NCI-H2107 treated with DMSO at 0.1 percent for 48 hours (cell line): ENCODE measurements at regions not wholly inside any gene's neighbourhood (a gene's known extent, or its start where the extent isn't known, plus 50 kb on each side); places are given as distances from the start of the nearest gene placed in this dataset.

Source experiments
- DNase-seq: peaks from one replicate; lab custom pipeline; 2025; ENCODE audit not compliant: unreplicated experiment; lab: John Stamatoyannopoulos, UW

GRCh38 chr7:67807826-67808225 lies 811.2 kb downstream of the TYW1 start:
- no peak for DNase-seq

- no peak for DNase-seq
Measured at GRCh38 chr7:67809586-67809985, 813.0 kb downstream of the TYW1 start.

DNA sequence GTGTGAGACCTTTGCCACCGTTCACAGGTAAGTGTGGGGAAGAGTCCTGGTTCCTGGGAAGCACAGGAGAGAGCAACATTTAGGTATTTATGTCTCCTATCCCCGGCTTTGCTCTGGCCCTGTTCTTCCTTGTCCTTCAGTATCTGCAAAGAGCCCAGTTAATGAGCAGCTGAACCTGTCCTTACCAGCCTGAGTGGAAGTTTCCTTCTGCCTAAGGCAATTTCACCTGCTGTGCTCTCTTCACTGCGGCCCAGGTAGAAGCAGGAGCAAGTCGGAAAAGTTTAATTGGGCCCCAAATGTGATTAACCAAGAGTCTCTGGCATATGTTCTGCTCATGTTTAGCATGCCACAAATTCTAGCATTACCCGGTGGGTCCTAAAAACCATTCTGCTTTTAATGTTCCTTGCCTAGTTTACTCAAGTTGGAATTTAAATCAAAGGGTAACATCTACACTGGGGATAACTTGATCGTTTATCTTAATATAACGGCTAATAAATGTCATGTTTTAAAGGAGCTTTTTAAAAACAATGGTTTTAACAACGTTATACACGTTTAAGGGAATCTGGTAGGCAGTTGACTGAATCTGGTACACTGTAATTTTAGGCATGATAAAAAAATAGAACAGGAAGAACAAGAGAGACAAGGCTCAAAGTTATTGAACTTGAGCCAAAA lies 817.1 kb downstream of the TYW1 start:
- no peak for DNase-seq

DNA sequence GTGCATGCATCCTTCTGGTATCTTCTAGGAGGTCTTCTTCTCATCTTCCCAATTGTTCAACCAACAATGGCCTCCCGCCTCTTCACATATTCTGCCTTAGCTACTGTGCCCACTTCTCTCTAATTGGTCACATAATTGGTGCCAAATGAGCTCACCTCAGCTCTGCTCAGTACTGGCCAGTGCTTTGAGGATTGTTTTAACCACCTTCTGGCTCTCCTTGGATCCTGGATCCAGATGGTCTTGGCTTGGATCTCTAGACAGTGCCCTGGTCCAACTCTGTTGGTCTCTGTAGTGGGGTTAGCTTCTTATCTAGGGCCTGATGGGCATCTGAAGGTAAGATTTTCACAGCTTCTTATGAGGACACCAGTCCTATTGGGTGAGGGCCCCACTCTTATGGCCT lies 820.8 kb downstream of the TYW1 start:
- no peak for DNase-seq

DNA sequence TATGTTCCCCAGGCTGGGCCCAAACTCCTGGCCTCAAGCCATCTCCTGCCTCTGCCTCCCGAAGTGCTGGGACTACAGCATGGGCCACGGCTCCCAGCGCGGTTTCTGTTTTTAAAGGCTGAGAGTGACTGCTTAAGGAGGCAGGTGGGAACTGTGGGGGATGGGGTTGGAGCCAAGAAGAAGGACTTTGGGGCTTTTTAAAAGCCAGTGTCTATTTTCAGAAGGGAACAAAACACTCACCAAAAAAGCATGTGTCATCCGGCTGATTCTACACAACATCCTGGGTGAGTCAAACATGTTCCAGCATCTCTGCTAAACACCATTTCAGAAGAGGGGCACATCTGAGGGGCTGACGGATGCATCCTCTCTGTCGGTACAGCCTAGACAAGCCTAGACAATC lies 824.5 kb downstream of the TYW1 start:
- DNase-seq = no peak

DNA sequence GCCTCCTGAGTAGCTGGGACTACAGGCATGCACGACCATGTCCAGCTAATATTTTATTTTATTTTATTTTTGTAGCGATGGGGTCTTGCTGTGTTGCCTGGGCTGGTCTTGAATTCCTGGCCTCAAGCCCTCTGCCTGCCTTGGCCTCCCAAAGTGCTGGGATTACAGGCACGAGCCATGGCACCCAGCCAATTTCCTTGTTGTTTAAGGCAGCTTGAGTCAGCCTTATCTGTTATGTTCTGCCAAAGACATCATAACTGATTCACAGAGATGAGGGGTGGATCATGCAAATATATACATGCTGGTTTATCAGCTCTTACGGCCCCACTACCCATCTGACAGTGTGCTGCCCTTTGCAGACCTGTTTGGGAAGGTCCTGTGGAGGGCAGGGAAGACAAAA lies 826.7 kb downstream of the TYW1 start:
- no peak for DNase-seq

DNA sequence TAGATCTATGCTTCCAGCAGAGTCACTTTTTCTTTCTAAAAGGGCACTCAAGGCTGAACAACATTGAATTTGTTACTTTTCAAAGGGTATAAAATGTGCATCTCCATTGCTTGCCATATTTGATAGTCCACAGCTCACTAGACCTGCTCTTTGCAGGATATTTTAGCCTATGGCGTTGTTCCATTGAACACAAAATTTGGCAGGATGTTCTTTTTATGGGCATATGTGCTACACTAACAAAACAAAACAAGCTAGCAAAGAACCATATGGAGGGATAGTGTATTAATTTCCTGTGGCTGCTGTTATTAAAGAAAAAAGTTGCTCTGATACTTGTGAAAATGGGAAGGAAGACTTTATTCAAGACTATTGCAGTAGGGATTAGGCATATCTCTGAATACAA lies 828.7 kb downstream of the TYW1 start:
- no peak for DNase-seq

DNA sequence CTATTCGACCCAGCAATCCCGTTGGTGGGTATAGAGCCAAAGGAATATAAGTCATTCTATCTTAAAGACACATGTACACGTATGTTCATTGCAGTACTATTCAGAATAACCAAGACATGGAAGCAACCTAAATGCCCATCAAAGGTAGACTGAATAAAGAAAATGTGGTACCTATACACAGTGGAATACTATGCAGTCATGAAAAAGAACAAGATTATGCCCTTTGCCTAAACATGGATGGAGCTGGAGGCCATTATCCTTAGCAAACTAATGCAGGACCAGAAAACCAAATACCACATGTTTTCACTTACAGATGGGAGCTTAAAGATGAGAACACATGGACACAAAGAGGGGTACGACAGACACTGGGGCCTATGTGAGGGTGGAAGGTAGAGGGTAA lies 845.3 kb downstream of the TYW1 start:
- DNase-seq = no peak

- no peak for DNase-seq
Measured at GRCh38 chr7:67842571-67842970, 845.9 kb downstream of the TYW1 start.

- DNase-seq = no peak
Measured at GRCh38 chr7:67843001-67843565, 846.5 kb downstream of the TYW1 start.

- no peak for DNase-seq
Measured at GRCh38 chr7:67843615-67844014, 847.0 kb downstream of the TYW1 start.

DNA sequence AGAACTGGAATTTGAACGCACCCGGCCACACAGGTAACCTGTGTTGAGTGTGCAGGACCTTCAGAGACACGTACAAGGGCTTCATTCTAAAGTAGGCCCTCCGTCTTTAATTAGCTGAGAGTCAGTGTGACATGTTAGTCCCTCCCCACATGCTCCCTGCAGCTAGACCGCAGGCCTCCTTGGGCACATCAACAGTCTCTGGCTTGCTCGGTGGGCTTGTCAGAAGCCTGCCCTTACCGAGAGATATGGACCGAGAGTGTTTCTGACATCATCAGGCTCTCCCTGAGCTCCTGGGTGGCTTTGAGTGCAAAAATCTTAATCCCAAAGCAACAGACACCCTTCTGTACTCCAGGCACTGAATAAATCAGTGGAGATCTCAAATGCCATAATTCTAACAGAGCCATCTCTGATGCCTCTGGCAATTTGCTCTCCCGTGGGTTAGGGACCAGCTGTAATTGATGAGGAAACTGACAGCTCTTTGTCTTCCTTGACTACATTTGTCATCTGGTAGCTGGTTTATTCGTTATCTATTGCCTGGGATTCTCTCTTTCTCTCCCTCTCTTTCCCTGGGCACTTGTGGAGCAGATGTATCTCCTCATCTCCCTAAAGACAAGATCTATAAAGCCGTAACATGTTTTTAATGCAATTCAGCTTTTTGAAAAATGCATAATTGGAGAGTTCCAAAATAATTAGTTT lies 850.6 kb downstream of the TYW1 start:
- DNase-seq = no peak

GRCh38 chr7:67854221-67855178 lies 857.9 kb downstream of the TYW1 start:
- no peak for DNase-seq

GRCh38 chr7:67855322-67855721 lies 858.7 kb downstream of the TYW1 start:
- no peak for DNase-seq

DNA sequence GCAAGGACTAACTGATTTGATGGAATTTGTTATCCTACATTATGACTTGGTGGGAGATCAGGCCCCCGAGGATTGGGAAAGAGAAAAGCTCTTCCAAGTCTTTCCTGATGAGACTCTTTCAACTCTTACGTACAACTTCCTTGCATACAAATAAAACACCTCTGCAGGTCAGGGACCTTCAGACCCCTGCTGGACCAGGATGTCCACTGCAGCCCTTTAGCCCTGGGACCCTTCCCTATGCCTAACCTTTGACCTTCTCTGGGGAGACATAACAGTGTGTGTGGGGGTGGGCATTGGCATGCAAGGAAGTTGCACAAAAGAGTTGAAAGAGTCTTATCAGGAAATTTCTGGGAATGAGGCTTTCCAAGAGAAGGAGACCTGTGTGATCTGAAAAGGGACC lies 859.4 kb downstream of the TYW1 start:
- DNase-seq = no peak

- no peak for DNase-seq
Measured at GRCh38 chr7:67857698-67858097, 861.1 kb downstream of the TYW1 start.

DNA sequence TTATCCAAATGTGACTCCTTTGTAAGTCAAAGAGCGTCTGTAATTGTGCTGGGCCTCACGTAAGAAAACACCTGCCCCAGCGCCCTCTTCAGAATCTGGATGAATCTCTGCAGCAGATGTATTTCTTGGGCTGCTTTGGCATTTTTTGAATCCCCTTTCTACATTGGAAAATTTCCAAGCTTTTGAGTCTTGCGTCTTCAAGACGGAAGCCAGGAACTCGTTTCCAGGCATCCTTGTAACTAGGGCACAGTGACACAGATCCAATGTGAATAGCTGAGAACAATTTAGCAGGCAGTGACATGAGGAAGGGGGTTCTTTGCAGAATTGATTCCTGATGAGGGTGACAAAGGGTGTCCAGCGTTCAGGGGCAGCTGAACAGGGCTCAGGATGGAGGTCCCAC lies 862.3 kb downstream of the TYW1 start:
- no peak for DNase-seq

DNA sequence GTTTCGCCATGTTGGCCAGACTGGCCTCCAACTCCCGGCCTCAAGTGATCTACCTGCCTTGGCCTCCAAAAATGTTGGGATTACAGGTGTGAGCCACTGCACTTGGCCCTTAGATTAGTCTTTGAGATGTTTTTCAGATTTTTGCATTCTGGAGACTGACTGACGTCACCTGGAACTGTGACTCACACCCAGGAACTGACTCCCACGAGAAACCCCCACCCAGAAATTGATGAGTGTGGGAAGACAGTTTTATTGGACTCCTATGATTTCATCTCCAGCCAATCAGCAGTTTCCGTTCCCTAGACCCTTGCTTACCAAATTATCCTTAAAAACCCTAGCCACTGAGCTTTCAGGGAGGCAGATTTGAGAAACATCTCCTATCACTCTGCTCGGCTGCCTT lies 867.3 kb downstream of the TYW1 start:
- no peak for DNase-seq

DNA sequence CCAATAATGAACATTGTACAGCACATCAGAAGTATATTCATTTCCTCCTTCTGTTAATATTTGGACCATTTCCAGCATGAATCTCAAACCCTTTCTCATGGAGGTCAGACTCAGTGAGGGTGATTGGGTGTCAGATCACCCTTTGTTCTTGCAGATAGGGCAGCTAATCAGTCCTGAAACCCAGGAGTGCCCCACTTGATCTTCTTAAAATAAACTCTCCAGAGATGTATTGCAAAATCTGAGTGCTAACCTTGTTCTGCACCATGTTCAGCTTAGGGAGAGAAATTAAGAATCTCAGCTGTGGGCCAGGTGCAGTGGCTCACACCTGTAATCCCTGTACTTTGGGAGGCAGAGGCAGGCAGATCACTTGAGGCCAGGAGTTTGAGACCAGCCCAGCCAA lies 869.4 kb downstream of the TYW1 start:
- DNase-seq = no peak

GRCh38 chr7:67866812-67867211 lies 870.2 kb downstream of the TYW1 start:
- DNase-seq = no peak

DNA sequence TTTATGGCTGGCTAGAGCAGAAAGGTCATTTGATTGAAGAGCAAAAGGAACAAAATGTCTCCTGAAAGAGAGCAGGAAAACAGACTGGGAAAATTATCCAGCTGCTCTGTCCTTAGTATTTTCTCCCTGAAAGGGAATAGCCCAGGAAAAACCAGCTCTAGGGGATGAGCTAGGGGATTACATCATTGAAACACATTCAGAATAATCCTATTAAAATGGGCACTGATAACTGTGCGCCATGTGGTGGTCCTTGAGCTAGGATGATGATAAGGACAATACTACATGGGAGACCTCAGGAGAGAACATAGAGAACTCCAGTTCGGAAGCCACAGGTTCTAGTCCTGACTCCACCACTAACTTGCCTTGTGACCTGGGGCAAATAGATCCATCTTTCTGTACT lies 873.8 kb downstream of the TYW1 start:
- DNase-seq = no peak

DNA sequence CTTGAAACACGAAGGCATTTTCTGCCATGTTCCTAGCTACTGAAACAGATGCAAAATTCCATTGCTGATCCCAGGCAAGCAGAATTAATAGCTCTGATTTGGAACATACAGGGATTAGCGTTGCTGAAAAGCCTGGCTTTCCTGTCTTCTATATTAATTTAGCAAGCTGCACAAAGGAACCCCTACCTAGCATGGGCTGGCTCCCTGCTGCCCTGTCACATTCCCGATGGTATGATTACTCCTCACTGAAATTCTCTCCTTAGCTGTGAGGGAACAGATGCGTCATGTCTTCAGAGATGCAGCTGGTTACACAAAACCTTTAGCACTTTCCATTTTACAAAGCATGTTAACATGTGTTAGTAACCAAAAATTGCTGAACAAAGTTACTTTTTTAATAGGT lies 878.9 kb downstream of the TYW1 start:
- no peak for DNase-seq
